ENCODE measurements at regions not wholly inside any gene's neighbourhood (a gene's known extent, or its start where the extent isn't known, plus 50 kb on each side); places are given as distances from the start of the nearest gene placed in this dataset.

GRCh38 chr10:78729366-78729765 lies 339.4 kb upstream of the ZMIZ1 start:
- no peak for TF ChIP-seq ZFX (IDR thresholded peaks at IDR 0.05)
- TF ChIP-seq CTCF (IDR thresholded peaks at IDR 0.05 in 2 of 3, conservative IDR thresholded peaks at IDR 0.05 in 1 of 3; ENCODE audit: borderline replicate concordance in 1 of 3, insufficient read depth in 1 of 3, low read depth in 2 of 3, low read length in 2 of 3) = no peak
- TF ChIP-seq JUND (IDR thresholded peaks at IDR 0.05) = no peak
- no peak for TF ChIP-seq POLR2A (IDR thresholded peaks at IDR 0.05; ENCODE audit: borderline replicate concordance, extremely low read depth, insufficient read depth, insufficient read length)
- TF ChIP-seq CEBPB (IDR thresholded peaks at IDR 0.05; ENCODE audit: low read depth) = no peak
- TF ChIP-seq MAX (IDR thresholded peaks at IDR 0.05) = no peak
- TF ChIP-seq RAD21 (IDR thresholded peaks at IDR 0.05; ENCODE audit: low read depth) = no peak
- no peak for TF ChIP-seq EZH2phosphoT487 (IDR thresholded peaks at IDR 0.05; ENCODE audit: borderline replicate concordance)
- TF ChIP-seq EGR1 (IDR thresholded peaks at IDR 0.05; ENCODE audit: low read depth) = no peak
- TF ChIP-seq YY1 (IDR thresholded peaks at IDR 0.05; ENCODE audit: extremely low read depth, insufficient replicate concordance, low read depth, low read length) = no peak

Measured in HCT116 (cell line).